OCI-LY7 (cell line): ENCODE measurements at regions not wholly inside any gene's neighbourhood (a gene's known extent, or its start where the extent isn't known, plus 50 kb on each side); places are given as distances from the start of the nearest gene placed in this dataset.

Experiments
- CTCF ChIP-seq: fragments of 200-600 bp; sonication (generic); conservative IDR thresholded peaks from 2 replicates; pipeline ENCODE4 v1.5.1; 2014; ENCODE audit warnings: mild to moderate bottlenecking, antibody characterized with exemption, low read length, moderate library complexity, mixed read lengths
- EZH2phosphoT487 ChIP-seq: fragments of 200-600 bp; sonication (generic); IDR thresholded peaks from 2 replicates; pipeline ENCODE4 v1.6.1; 2018; ENCODE audit warnings: low read depth, borderline replicate concordance, mild to moderate bottlenecking, mixed run types, antibody characterized with exemption, low read length, moderate library complexity, mixed read lengths

GRCh38 chrX:33357606-33358005 is 146.3 kb upstream of the DMD start:
- TF ChIP-seq CTCF: no peak
- no peak for TF ChIP-seq EZH2phosphoT487
